CD4-positive, alpha-beta T cell treated with Interferon gamma for 1 hour (primary cell): ENCODE measurements at regions not wholly inside any gene's neighbourhood (a gene's known extent, or its start where the extent isn't known, plus 50 kb on each side); places are given as distances from the start of the nearest gene placed in this dataset.
A peak's percentile ranks its signal among the peaks of the same experiment; 100 is the strongest.

ENCODE experiments used
- DNase-seq: peaks from one replicate; pipeline ENCODE4 v3.0.0-alpha.2; 2020

DNA sequence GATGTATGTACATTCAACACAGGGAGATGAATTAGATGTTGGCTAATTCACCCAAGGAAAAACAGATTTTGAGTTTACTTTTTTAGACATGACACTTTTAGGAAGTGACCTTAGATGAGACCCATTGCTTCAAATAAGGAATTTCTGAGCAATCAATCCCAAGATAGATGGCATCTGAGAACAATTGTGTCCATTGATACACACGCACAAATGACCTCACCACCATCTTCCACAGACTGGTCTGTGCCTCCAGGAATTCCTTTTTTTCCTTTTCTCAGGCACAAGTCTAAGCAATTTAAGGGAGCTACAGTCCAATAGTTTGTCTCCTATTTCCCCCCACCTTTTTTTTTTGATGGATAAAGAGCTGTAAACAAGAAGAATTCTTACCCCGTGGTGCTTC lies 265.3 kb downstream of the TBL1XR1 start:
- no peak for DNase-seq

- no peak for DNase-seq
Observed at GRCh38 chr3:176930942-176931341, 266.3 kb downstream of the TBL1XR1 start.

DNA sequence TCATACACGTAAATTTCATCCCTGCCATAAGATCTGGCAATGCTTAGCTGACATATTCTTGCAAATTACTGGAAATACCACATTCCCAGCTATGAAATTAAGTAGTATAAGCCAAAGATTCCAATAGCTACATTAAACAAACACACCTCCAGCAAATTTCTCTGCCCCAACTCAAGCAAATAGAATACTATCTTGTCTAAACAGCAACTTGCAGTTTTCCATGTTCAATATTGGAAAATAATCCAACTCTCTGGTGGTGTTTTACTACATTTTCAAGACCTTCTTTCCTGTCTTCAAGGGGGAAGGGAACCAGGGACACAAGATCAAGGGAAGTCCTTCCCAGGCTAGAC lies 268.7 kb downstream of the TBL1XR1 start:
- DNase-seq = no peak

DNA sequence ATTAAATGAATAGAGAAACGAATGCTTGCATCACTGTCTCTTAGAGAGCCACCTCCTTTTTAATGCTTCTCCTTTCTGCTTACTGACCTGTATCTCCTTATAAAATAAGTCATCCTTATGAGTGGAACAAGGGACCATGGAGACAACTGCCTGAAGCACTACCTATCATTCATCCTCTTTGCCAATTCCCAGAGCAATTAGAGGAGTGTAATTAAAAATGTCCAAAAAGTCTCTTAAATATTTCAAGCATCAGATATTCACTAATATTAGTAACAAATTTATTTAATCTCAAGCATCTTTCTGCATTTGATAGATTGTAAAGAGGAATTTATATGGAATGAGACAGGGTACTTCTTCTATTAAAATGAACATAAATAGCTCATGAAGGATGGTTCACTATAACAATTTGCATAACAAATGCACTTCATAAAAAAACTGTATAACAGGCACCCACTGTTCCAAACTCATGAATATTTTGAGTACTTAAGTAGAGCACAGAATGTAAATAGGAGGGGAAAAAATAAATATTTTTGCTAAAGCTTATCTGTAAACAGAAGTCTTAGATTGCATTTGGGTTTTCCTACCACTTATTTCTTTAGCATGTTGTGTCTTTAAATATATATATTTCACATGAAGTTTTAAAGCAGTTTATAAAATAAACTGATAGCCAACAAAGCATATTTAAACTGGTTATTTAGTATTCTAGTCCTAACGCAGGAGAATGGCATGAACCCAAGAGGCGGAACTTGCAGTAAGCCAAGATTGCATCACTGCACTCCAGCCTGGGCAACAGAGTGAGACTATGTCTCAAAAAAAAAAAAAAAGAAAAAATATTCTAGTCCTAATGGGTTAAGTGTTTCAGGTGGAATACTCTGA lies 269.3 kb downstream of the TBL1XR1 start:
- no peak for DNase-seq

DNA sequence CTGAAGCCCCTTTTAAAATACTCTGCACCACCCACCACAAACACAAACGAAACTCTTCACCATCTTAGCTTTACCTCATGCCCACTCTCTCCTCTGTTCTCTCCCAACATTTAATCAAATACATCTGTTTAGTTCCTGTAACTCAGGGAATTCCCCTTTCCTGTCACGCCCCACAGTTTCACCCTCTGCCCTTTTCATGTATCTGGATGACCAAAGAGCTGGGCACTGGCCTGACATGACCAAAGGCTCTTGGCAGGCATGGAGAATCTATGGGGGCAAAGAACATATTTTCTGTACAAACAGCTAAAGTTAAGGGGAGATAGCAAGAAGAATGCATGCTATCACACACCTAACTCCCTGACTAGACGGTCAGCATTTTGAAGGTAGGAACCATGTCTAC lies 270.0 kb downstream of the TBL1XR1 start:
- DNase-seq = no peak

DNA sequence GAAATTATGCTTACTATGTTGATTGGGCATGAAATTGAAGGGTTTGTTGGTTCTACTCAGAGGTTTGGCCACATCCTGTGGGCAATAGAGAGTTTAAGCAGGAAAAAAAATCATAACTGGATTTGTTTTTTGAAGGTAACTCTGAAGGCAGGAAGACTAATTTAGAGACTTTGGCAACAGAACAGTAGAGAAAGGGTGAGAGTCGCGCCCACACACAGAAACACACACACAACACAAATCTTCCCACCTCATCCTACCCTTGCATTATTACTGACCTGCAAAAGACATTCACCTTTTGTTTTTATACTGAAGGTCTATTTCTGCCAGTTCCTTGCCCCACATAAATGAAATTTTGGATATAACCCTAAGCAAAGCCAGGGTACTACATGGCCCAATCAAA lies 270.6 kb downstream of the TBL1XR1 start:
- no peak for DNase-seq

DNA sequence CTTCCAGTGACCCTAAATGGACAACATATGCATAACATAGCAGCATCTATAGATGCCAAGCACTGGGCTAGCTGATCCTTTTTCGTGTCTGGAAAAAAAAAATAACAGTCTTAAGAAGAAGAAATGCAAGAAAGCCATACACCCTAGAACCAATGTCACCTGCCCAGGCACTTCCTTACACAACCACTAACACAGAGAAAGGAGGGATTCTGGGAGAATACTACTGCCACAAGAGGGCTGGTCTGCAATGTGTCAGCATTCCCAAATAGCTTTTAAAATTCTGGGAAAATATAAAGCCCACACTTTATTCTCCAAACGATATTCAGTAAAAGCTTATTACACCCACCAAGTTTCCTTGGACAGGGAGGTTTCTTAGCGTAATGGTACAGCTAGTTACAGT lies 271.2 kb downstream of the TBL1XR1 start:
- DNase-seq = no peak

GRCh38 chr3:176920766-176921160 lies 276.5 kb downstream of the TBL1XR1 start:
- no peak for DNase-seq

DNA sequence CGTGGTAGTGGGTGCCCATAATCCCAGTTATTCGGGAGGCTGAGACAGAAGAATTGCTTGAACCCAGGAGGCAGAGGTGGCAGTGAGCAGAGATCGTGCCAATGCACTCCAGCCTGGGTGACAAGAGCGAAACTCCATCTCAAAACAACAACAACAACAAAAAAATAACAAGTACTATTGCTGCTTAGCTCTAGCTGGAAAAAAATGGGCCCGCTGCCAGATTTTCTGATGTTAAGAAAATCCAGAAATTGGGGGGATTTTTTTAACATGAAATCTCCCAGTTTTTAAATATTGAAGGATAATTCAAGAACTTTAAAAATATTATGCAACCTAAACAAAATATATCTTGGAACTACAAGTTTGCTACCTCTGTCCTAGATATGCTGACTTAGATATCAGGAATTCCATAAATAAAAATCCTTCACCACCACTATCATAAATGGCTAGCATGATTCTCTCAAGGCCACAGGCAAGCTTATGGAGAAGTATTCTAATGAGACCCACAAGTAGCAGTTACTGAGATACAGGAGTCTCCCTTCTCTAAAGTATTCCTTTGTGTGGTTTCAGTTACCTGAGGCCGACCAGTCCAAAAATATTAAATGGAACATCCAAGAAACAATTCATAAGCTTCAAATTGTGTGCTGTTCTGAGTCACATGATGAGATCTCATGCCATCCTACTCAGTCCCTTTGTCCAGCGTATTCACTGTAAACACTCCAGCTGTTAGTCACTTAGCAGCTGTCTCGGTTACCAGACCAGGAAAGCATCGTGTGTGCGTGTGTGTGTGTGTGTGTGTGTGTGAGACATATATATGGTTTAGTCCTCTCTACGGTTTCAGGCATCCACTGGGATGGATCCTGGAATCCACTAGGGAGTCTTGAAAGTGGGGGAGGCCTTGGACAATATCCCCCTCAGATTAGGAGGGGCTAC lies 277.2 kb downstream of the TBL1XR1 start:
- no peak for DNase-seq

DNA sequence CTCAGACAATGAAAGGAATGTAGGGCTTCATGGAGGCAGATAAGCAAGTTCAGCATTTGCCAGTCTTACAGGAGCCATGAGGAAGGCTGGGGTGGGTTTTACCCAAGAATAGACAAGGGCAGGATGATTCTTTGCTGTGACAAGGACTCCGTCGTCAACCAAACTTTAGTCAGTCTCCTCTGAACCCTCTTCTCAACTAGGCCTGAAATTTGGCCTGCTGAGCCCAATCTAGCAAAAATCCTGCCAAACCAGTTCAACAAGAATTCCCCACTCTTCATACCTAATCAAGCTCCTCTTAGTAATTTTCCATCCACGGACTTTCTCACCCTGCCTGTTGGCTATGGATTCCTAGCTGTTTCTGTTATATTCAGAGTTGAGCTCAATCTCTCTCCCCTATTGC lies 280.5 kb downstream of the TBL1XR1 start:
- DNase-seq = no peak

- DNase-seq = no peak
Observed at GRCh38 chr3:176914764-176915163, 282.5 kb downstream of the TBL1XR1 start.

- DNase-seq = no peak
Observed at GRCh38 chr3:176911579-176911978, 285.7 kb downstream of the TBL1XR1 start.

DNA sequence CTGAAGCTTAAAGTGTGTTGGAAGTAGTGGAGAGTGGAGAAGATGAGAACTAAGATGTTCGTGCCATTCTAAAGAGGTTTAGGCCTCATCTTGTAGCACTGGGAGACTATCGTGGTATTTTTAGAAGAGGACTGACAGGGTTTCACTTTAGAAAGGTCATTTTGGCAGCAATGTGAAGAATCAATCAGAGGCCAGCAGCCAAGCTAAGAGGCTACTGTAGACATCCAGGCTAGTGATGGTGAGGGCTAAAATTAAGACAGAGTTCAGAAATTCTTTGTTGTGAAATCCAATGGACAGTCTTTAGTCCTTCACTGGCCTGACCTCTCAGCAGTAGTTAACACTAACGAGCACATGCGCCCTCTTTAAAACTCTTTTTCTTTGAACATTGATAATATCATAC lies 288.2 kb downstream of the TBL1XR1 start:
- no peak for DNase-seq

DNA sequence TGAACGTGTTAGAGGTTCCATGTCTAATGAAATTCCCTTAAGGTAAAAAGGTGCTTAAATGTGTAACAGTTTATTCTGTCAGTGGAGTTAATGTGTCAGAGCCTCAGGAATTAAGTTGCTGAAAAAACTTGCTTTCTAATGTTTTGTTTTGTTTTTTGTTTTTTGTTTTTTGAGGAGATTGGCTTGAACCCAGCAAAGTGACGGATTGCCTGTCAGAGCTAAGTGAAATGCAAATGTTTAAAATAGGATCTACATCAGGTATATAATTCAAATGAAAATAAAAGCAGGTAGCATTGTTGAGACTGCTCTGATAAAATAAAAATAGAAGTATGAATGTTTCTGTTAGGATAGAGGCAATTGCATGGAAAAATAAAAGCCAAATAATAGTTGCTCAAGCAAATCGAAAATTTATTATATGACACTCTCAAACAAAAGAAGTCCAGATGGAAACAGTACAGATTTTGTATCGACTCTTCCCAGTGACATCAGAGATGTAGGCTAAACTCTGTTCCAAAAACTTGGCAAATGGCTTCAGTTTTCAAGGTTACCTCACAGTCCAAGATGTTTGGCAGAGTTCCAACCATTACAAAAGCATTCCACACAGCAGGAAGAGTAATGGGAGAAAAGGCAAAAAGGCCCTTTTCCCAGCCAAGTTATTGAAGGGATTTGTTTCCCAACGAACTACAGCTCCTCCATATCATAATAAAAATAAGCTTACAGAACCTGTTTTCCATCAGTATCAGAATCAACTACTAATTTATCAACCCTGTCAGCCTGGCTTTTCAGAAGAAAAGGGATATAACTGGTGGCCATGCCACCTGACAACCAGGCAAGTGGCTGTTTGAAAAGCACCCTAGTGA lies 291.0 kb downstream of the TBL1XR1 start:
- no peak for DNase-seq

GRCh38 chr3:176905331-176905730 lies 292.0 kb downstream of the TBL1XR1 start:
- no peak for DNase-seq

GRCh38 chr3:176904506-176904905 lies 292.8 kb downstream of the TBL1XR1 start:
- DNase-seq = no peak

GRCh38 chr3:176896640-176897039 lies 300.6 kb downstream of the TBL1XR1 start:
- no peak for DNase-seq

GRCh38 chr3:176896165-176896564 lies 301.1 kb downstream of the TBL1XR1 start:
- DNase-seq = no peak

GRCh38 chr3:176879710-176880109 lies 317.6 kb downstream of the TBL1XR1 start:
- no peak for DNase-seq

DNA sequence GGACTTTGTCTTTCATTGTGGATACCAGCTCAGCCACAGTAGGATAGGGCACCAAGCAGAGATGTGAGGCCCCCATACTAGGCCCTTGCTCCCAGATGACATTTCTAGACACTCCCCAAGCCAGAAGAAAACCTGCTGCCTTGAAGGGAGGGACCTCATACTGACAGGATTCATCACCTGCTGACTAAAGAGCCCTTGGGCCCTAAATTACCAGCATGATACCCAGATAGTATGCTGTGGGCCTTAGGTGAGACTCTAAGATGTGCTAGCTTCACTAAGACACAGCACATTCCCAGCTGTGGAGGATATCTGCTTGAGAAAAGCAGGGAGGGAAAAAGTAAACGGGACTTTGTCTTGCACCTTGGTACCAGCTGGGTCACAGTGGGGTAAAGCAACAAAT lies 324.0 kb downstream of the TBL1XR1 start:
- no peak for DNase-seq

DNA sequence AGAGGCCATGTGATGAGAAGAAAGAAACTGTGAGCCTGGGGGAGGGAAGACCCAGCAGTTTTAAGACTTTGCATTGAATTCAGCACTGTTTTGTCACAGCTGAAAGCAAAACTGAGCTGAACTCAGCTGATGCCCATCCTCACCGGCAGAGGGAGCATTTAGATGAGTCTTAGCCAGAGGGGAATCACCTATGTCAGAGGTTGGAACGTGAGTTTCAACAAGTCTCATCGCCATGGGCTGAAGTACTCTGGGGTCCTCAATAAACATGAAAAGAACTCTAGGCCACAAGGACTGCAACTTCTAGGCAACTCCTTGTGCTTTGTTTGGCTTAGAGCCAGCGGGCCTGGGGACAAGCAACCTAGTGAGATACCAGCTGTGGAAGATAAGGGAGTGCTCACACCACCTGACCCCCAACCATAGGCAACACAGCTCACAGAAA lies 324.5 kb downstream of the TBL1XR1 start:
- DNase-seq = peak; percentile 22

DNA sequence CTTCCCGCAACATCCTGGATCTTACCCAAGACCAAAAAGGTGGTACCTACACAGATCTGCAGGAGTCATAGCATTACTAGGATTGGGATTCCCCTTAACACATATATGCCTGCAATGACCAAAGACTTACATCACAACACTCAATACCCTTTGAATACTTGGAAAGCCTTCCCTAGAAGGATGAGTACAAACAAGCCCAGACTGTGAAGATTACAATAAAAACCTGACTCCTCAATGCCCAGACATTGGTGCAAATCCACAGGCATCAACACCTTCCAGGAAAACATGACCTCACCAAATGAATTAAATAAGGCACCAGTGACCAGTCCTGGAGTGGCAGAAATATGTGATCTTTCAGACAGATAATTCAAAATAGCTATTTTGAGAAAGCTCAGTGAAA lies 326.8 kb downstream of the TBL1XR1 start:
- DNase-seq = no peak
